ENCODE measurements at regions not wholly inside any gene's neighbourhood (a gene's known extent, or its start where the extent isn't known, plus 50 kb on each side); places are given as distances from the start of the nearest gene placed in this dataset.

- peak in 1 of 2 donors; percentile 28 for DNase-seq
Observed at GRCh38 chr13:112177450-112178288, 110.7 kb downstream of the SOX1 start.

GRCh38 chr13:112178769-112179168 is 111.8 kb downstream of the SOX1 start:
- H3K9me3 ChIP-seq, result peaks cover 0 to 11% (median 3%) of the 10 kb centered on the region in 11 donors
- WGBS, 2 donors, result 88 to 91% methylated on average over 5 of the region's 5 CpGs
- peaks cover 0 to 29% (median 5%) of the 10 kb centered on the region in 7 donors for H3K27me3 ChIP-seq
- H3K27ac ChIP-seq, result no peak overlapping the region
- TF ChIP-seq CTCF (IDR thresholded peaks at IDR 0.05), result no peak
- ATAC-seq (no peak), DNase-seq (no peak)
- H3K36me3 ChIP-seq, result no peaks in the 10 kb centered on the region
- intact Hi-C loops (cut with DNase I), result no loop called here
- peaks cover 0 to 12% (median 4%) of the 10 kb centered on the region in 9 donors for H3K4me1 ChIP-seq
- H3K4me3 ChIP-seq, result no peak overlapping the region

More at GRCh38 chr13:112177450-112178288, 110.7 kb downstream of the SOX1 start:
- Histone ChIP-seq H3K27ac (no peak overlapping the region), H3K9me3 (peaks cover 0 to 11% (median 3%) of the 10 kb centered on the region in 11 donors), H3K4me1 (peaks cover 0 to 12% (median 4%) of the 10 kb centered on the region in 9 donors), H3K4me3 (no peak overlapping the region), H3K27me3 (peaks cover 0 to 25% (median 5%) of the 10 kb centered on the region in 7 donors), H3K36me3 (no peaks in the 10 kb centered on the region)
- peak in 5 of 8 donors; percentile 34 to 75 (median 54) for ATAC-seq
- intact Hi-C loops (cut with DNase I), result no loop called here
- TF ChIP-seq CTCF (IDR thresholded peaks at IDR 0.05), result no peak
- WGBS, 2 donors, result 59% methylated on average over 12 of the region's 12 CpGs

GRCh38 chr13:112179421-112179820 is 112.5 kb downstream of the SOX1 start:
- intact Hi-C loops (cut with DNase I), result no loop called here
- WGBS, 2 donors, result 82 to 84% methylated on average over 9 of the region's 9 CpGs
- Histone ChIP-seq H3K27ac (no peak overlapping the region), H3K4me1 (peaks cover 0 to 12% (median 4%) of the 10 kb centered on the region in 9 donors), H3K9me3 (peaks cover 0 to 5% (median 0%) of the 10 kb centered on the region in 11 donors), H3K36me3 (no peaks in the 10 kb centered on the region), H3K4me3 (no peak overlapping the region), H3K27me3 (peaks cover 0 to 34% (median 8%) of the 10 kb centered on the region in 7 donors)
- DNase-seq, result no peak
- no peak for TF ChIP-seq CTCF (IDR thresholded peaks at IDR 0.05)
- no peak for ATAC-seq

GRCh38 chr13:112179995-112180394 is 113.0 kb downstream of the SOX1 start:
- Histone ChIP-seq H3K36me3 (no peaks in the 10 kb centered on the region), H3K4me1 (peaks cover 0 to 12% (median 4%) of the 10 kb centered on the region in 9 donors), H3K9me3 (no peaks in the 10 kb centered on the region), H3K4me3 (no peak overlapping the region), H3K27ac (no peak overlapping the region), H3K27me3 (peaks cover 0 to 35% (median 8%) of the 10 kb centered on the region in 7 donors)
- intact Hi-C loops (cut with DNase I), result no loop called here
- ATAC-seq (no peak), DNase-seq (no peak)
- TF ChIP-seq CTCF (IDR thresholded peaks at IDR 0.05), result no peak
- WGBS, 2 donors, result 79 to 90% methylated on average over 12 of the region's 12 CpGs
